ENCODE measurements at regions not wholly inside any gene's neighbourhood (a gene's known extent, or its start where the extent isn't known, plus 50 kb on each side); places are given as distances from the start of the nearest gene placed in this dataset.

- H3K4me2 ChIP-seq (ENCODE audit: low read length): no peak overlapping the region
- no peaks in the 10 kb centered on the region for H4K20me1 ChIP-seq (ENCODE audit: insufficient read depth, low read length)
- H3K9me3 ChIP-seq (ENCODE audit: insufficient read depth, low read length): no peaks in the 10 kb centered on the region
- H3K36me3 ChIP-seq (replicated peaks; ENCODE audit: low read depth, low read length): no peaks in the 10 kb centered on the region
- no peak for TF ChIP-seq CTCF (IDR thresholded peaks at IDR 0.05; ENCODE audit: low read depth, low read length)
- TF ChIP-seq EZH2phosphoT487 (IDR thresholded peaks at IDR 0.05; ENCODE audit: low read depth): no peak
- H3K4me1 ChIP-seq (ENCODE audit: low read length): no peaks in the 10 kb centered on the region
- no peak overlapping the region for H3K27ac ChIP-seq (ENCODE audit: low read length)
- no peaks in the 10 kb centered on the region for H3K79me2 ChIP-seq (ENCODE audit: low read length)
- H3K4me3 ChIP-seq (ENCODE audit: low read length): no peak overlapping the region
- H3K9ac ChIP-seq (ENCODE audit: low read length): no peak overlapping the region
- no peak overlapping the region for H2AFZ ChIP-seq (ENCODE audit: low read depth, low read length)
- H3K27me3 ChIP-seq (ENCODE audit: low read depth, low read length): peaks cover 47% of the 10 kb centered on the region
Measured at GRCh38 chr12:3352230-3352629, 138.8 kb upstream of the PRMT8 start.

- Histone ChIP-seq H3K36me3 (replicated peaks; ENCODE audit: low read depth, low read length) (no peaks in the 10 kb centered on the region), H3K79me2 (ENCODE audit: low read length) (no peaks in the 10 kb centered on the region), H3K4me2 (ENCODE audit: low read length) (no peak overlapping the region), H3K9ac (ENCODE audit: low read length) (no peak overlapping the region), H2AFZ (ENCODE audit: low read depth, low read length) (no peak overlapping the region), H4K20me1 (ENCODE audit: insufficient read depth, low read length) (no peaks in the 10 kb centered on the region), H3K4me3 (ENCODE audit: low read length) (no peak overlapping the region), H3K27ac (ENCODE audit: low read length) (no peak overlapping the region), H3K9me3 (ENCODE audit: insufficient read depth, low read length) (no peaks in the 10 kb centered on the region), H3K4me1 (ENCODE audit: low read length) (no peaks in the 10 kb centered on the region), H3K27me3 (ENCODE audit: low read depth, low read length) (peaks cover 55% of the 10 kb centered on the region)
- no peak for TF ChIP-seq EZH2phosphoT487 (IDR thresholded peaks at IDR 0.05; ENCODE audit: low read depth)
- TF ChIP-seq CTCF (IDR thresholded peaks at IDR 0.05; ENCODE audit: low read depth, low read length): no peak
Measured at GRCh38 chr12:3353621-3354020, 137.4 kb upstream of the PRMT8 start.

GRCh38 chr12:3354586-3354985 is 136.4 kb upstream of the PRMT8 start:
- Histone ChIP-seq H3K9ac (ENCODE audit: low read length) (no peak overlapping the region), H3K4me1 (ENCODE audit: low read length) (no peaks in the 10 kb centered on the region), H2AFZ (ENCODE audit: low read depth, low read length) (no peak overlapping the region), H3K4me2 (ENCODE audit: low read length) (no peak overlapping the region), H3K4me3 (ENCODE audit: low read length) (no peak overlapping the region), H3K27me3 (ENCODE audit: low read depth, low read length) (peaks cover 46% of the 10 kb centered on the region), H3K36me3 (replicated peaks; ENCODE audit: low read depth, low read length) (no peaks in the 10 kb centered on the region), H3K27ac (ENCODE audit: low read length) (no peak overlapping the region), H3K79me2 (ENCODE audit: low read length) (no peaks in the 10 kb centered on the region), H3K9me3 (ENCODE audit: insufficient read depth, low read length) (no peaks in the 10 kb centered on the region), H4K20me1 (ENCODE audit: insufficient read depth, low read length) (no peaks in the 10 kb centered on the region)
- TF ChIP-seq CTCF (IDR thresholded peaks at IDR 0.05; ENCODE audit: low read depth, low read length) (no peak), EZH2phosphoT487 (IDR thresholded peaks at IDR 0.05; ENCODE audit: low read depth) (no peak)

- Histone ChIP-seq H3K4me3 (ENCODE audit: low read length) (no peak overlapping the region), H3K27ac (ENCODE audit: low read length) (no peak overlapping the region), H3K36me3 (replicated peaks; ENCODE audit: low read depth, low read length) (no peaks in the 10 kb centered on the region), H3K79me2 (ENCODE audit: low read length) (no peaks in the 10 kb centered on the region), H3K27me3 (ENCODE audit: low read depth, low read length) (peaks cover 42% of the 10 kb centered on the region), H2AFZ (ENCODE audit: low read depth, low read length) (no peak overlapping the region), H3K9ac (ENCODE audit: low read length) (no peak overlapping the region), H3K4me1 (ENCODE audit: low read length) (no peaks in the 10 kb centered on the region), H3K9me3 (ENCODE audit: insufficient read depth, low read length) (no peaks in the 10 kb centered on the region), H4K20me1 (ENCODE audit: insufficient read depth, low read length) (no peaks in the 10 kb centered on the region), H3K4me2 (ENCODE audit: low read length) (no peak overlapping the region)
- TF ChIP-seq EZH2phosphoT487 (IDR thresholded peaks at IDR 0.05; ENCODE audit: low read depth) (no peak), CTCF (IDR thresholded peaks at IDR 0.05; ENCODE audit: low read depth, low read length) (no peak)
Measured at GRCh38 chr12:3355378-3355900, 135.6 kb upstream of the PRMT8 start.
